K562 (cell line): ENCODE measurements at regions not wholly inside any gene's neighbourhood (a gene's known extent, or its start where the extent isn't known, plus 50 kb on each side); places are given as distances from the start of the nearest gene placed in this dataset.

Experiments used
- ATF7 ChIP-seq: fragments of 450-650 bp; IDR thresholded peaks from 2 replicates; pipeline ENCODE4 v1.7.1; 2014; ENCODE audit warnings: mild to moderate bottlenecking, moderate library complexity
- CBFB ChIP-seq: sonication (generic); formaldehyde crosslinking; IDR thresholded peaks from 2 replicates; pipeline ENCODE4 v1.4.0; 2020; ENCODE audit warnings: mild to moderate bottlenecking, missing genetic modification reagents
- CEBPB ChIP-seq: fragments of 450-650 bp; IDR thresholded peaks from 2 replicates; pipeline ENCODE4 v1.6.1; 2016; ENCODE audit warnings: missing genetic modification characterization, missing compliant biosample characterization
- EP300 ChIP-seq: IDR thresholded peaks from 2 replicates; pipeline ENCODE4 v1.6.1; 2012; ENCODE audit warnings: low read length, improper control_type of control experiment
- MAZ ChIP-seq, 2 experiments: fragments of 450-650 bp in 1 of 2; sonication (generic) in 1 of 2; formaldehyde crosslinking; IDR thresholded peaks in 1 of 2; conservative IDR thresholded peaks in 1 of 2; 2 replicates each; pipeline versions ENCODE4 v1.4.0 to v1.5.0; 2020; ENCODE audit warnings: mild to moderate bottlenecking in 1 of 2, missing genetic modification reagents in 1 of 2
- NR1H2 ChIP-seq: sonication (generic); formaldehyde crosslinking; IDR thresholded peaks from 2 replicates; pipeline ENCODE4 v1.4.0; 2020; ENCODE audit warnings: mild to moderate bottlenecking, missing genetic modification reagents
- SIX5 ChIP-seq, 2 experiments: IDR thresholded peaks; 2 replicates each; pipeline ENCODE4 v1.6.1; 2011; ENCODE audit warnings: low read length in 2 of 2, borderline replicate concordance in 1 of 2, low read depth in 1 of 2, mild to moderate bottlenecking in 1 of 2, moderate library complexity in 1 of 2; ENCODE audit not compliant: insufficient read depth in 1 of 2
- TARDBP ChIP-seq: fragments of 450-650 bp; IDR thresholded peaks from 2 replicates; pipeline ENCODE4 v1.6.1; 2016
- ZFP36 ChIP-seq: fragments of 150-350 bp; IDR thresholded peaks from 2 replicates; pipeline ENCODE4 v1.6.1; 2018; ENCODE audit warnings: low read length, low read depth; ENCODE audit not compliant: partially characterized antibody
- TF ChIP-seq, protein P1 (sequence below): IDR thresholded peaks from 3 replicates; pipeline ENCODE4 v1.6.1; 2011; ENCODE audit warnings: borderline replicate concordance, mild to moderate bottlenecking; ENCODE audit not compliant: insufficient read length, insufficient read depth

DNA sequence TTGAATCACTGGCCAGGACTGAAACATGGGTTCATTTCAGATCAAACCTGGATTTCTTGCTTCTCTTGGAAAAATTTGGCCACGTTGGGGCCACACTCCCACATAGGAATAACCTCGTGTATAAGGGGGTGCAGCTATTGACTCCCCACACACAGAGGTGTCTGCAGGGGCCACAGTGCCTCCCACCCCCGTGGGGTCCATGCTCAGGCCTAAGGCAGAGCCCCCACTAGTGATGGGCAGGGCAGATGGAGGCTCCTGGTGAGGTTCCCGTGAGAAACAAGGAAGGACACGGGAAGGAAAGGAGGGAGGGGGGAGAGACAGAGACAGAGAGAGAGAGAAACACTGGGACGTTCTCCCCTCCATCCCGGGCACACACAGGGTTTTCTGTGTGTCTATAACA lies 230.5 kb downstream of the ERMARD start:
- TF ChIP-seq TARDBP (no peak), CEBPB (tag) (no peak), ATF7 (no peak), NR1H2 (CRISPR knock-in tag) (no peak), SIX5 (IDR thresholded peaks at IDR 0.05; ENCODE audit: borderline replicate concordance in 1 of 2, insufficient read depth in 1 of 2, low read depth in 1 of 2, low read length in 2 of 2) (no peak), MAZ (CRISPR knock-in tag; conservative IDR thresholded peaks at IDR 0.05 in 1 of 2, IDR thresholded peaks at IDR 0.05 in 1 of 2) (no peak), CBFB (no peak), ZFP36 (no peak), EP300 (no peak)
- TF ChIP-seq, protein P1, sequence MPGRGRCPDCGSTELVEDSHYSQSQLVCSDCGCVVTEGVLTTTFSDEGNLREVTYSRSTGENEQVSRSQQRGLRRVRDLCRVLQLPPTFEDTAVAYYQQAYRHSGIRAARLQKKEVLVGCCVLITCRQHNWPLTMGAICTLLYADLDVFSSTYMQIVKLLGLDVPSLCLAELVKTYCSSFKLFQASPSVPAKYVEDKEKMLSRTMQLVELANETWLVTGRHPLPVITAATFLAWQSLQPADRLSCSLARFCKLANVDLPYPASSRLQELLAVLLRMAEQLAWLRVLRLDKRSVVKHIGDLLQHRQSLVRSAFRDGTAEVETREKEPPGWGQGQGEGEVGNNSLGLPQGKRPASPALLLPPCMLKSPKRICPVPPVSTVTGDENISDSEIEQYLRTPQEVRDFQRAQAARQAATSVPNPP, result no peak
